Transverse colon (tissue), 4 donors: ENCODE measurements at regions not wholly inside any gene's neighbourhood (a gene's known extent, or its start where the extent isn't known, plus 50 kb on each side); places are given as distances from the start of the nearest gene placed in this dataset.

ENCODE experiments used
- EP300 ChIP-seq: sonication (generic); formaldehyde crosslinking; IDR thresholded peaks from one replicate; pipeline ENCODE4 v1.6.1; 2017; ENCODE audit warnings: antibody characterized with exemption, low read depth
- POLR2A ChIP-seq: fragments of 450-650 bp; IDR thresholded peaks from one replicate; pipeline ENCODE4 v1.6.1; 2016; ENCODE audit warnings: antibody characterized with exemption, mild to moderate bottlenecking, moderate library complexity
- POLR2AphosphoS5 ChIP-seq, 3 donors: sonication (generic); formaldehyde crosslinking; IDR thresholded peaks; one replicate each; pipeline ENCODE4 v1.6.1; 2016; ENCODE audit warnings: antibody characterized with exemption in 3 of 3
- TF ChIP-seq, protein P1 (sequence below), 5 experiments: fragments of 200-600 bp in 3 of 5; fragments of 450-650 bp in 2 of 5; sonication (generic) in 3 of 5; IDR thresholded peaks; 1 replicate in 2 of 5; 2 replicates in 3 of 5; pipeline ENCODE4 v1.5.1; 2016 to 2017; ENCODE audit warnings: antibody characterized with exemption in 5 of 5, inconsistent platforms in 3 of 5, mild to moderate bottlenecking in 2 of 5, moderate library complexity in 1 of 5

DNA sequence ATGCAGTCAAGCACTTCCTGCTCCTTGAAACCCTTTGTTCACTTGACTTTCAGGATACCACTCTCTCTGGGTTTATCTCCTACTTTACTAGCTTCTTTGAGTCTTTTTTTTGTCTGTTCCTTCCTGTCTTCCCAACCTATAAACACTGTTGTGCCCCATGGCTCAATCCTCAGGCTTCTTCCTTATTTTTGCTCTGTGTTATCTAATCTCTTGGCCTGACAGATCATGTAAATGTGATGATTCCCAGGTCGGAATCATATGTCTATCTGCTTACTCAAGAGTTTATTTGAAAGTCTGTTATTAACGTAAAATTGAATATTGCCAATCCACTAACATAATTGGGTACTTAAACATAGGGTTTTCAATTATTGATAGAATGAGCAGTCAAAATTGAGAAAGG, 171.7 kb upstream of the ST6GALNAC5 start:
- TF ChIP-seq POLR2A, result no peak
- TF ChIP-seq, protein P1, sequence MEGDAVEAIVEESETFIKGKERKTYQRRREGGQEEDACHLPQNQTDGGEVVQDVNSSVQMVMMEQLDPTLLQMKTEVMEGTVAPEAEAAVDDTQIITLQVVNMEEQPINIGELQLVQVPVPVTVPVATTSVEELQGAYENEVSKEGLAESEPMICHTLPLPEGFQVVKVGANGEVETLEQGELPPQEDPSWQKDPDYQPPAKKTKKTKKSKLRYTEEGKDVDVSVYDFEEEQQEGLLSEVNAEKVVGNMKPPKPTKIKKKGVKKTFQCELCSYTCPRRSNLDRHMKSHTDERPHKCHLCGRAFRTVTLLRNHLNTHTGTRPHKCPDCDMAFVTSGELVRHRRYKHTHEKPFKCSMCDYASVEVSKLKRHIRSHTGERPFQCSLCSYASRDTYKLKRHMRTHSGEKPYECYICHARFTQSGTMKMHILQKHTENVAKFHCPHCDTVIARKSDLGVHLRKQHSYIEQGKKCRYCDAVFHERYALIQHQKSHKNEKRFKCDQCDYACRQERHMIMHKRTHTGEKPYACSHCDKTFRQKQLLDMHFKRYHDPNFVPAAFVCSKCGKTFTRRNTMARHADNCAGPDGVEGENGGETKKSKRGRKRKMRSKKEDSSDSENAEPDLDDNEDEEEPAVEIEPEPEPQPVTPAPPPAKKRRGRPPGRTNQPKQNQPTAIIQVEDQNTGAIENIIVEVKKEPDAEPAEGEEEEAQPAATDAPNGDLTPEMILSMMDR (IDR thresholded peaks at IDR 0.05), result no peak
- no peak for TF ChIP-seq POLR2AphosphoS5 (IDR thresholded peaks at IDR 0.05)
- no peak for TF ChIP-seq EP300
